WERI-Rb-1 (cell line): ENCODE measurements at regions not wholly inside any gene's neighbourhood (a gene's known extent, or its start where the extent isn't known, plus 50 kb on each side); places are given as distances from the start of the nearest gene placed in this dataset.

ENCODE experiments used
- DNase-seq: peaks from one replicate; pipeline ENCODE4 v3.0.0-alpha.2; 2020
- H3K27ac ChIP-seq: fragments of 250-450 bp; sonication (Bioruptor Pico); 2 replicates; pipeline ENCODE4 v1.5.1; 2020; ENCODE audit warnings: mild to moderate bottlenecking, moderate library complexity
- H3K27me3 ChIP-seq: fragments of 250-450 bp; sonication (Bioruptor Pico); 2 replicates; pipeline ENCODE4 v1.5.1; 2021; ENCODE audit warnings: mild to moderate bottlenecking, low read depth, moderate library complexity; ENCODE audit not compliant: insufficient read depth, severe bottlenecking
- H3K36me3 ChIP-seq: fragments of 250-450 bp; sonication (Bioruptor Pico); 2 replicates; pipeline ENCODE4 v1.5.1; 2020; ENCODE audit warnings: mild to moderate bottlenecking, moderate library complexity
- H3K4me3 ChIP-seq: 2 replicates; pipeline ENCODE4 v1.5.1; 2011; ENCODE audit warnings: low read depth, mild to moderate bottlenecking, control low read depth, low read length
- H3K9me3 ChIP-seq: fragments of 250-450 bp; sonication (Bioruptor Pico); 2 replicates; pipeline ENCODE4 v1.5.1; 2021; ENCODE audit warnings: mild to moderate bottlenecking, moderate library complexity; ENCODE audit not compliant: severe bottlenecking
- TF ChIP-seq, protein P1 (sequence below): IDR thresholded peaks from 2 replicates; pipeline ENCODE4 v1.5.1; 2011; ENCODE audit warnings: low read depth, mild to moderate bottlenecking, control low read depth, inconsistent platforms, low read length

DNA sequence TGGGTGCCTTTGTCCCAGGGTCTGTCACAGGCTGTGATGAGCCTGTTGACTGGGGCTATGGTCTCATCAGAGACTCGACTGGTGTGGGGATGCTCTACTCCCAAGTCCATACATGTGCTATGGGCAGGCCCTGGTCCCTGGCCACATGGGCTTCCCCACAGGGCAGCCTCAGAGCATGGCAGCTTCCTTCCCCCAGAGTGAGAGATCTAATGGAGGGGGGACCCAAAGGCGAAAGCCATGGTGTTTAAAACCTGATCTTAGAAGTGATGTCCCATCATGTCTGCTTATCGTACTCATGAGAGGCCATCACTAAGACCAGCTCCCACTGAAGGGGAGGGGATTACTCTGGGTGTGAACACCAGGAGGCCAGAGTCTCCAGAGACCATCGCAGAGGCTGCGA lies 279.0 kb upstream of the RTL1 start:
- no peak overlapping the region for H3K4me3 ChIP-seq
- TF ChIP-seq, protein P1, sequence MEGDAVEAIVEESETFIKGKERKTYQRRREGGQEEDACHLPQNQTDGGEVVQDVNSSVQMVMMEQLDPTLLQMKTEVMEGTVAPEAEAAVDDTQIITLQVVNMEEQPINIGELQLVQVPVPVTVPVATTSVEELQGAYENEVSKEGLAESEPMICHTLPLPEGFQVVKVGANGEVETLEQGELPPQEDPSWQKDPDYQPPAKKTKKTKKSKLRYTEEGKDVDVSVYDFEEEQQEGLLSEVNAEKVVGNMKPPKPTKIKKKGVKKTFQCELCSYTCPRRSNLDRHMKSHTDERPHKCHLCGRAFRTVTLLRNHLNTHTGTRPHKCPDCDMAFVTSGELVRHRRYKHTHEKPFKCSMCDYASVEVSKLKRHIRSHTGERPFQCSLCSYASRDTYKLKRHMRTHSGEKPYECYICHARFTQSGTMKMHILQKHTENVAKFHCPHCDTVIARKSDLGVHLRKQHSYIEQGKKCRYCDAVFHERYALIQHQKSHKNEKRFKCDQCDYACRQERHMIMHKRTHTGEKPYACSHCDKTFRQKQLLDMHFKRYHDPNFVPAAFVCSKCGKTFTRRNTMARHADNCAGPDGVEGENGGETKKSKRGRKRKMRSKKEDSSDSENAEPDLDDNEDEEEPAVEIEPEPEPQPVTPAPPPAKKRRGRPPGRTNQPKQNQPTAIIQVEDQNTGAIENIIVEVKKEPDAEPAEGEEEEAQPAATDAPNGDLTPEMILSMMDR, result no peak
- DNase-seq, result no peak
- no peaks in the 10 kb centered on the region for H3K36me3 ChIP-seq
- H3K27ac ChIP-seq, result no peak overlapping the region
- H3K9me3 ChIP-seq, result peaks cover 7% of the 10 kb centered on the region
- H3K27me3 ChIP-seq, result peaks cover 71% of the 10 kb centered on the region

DNA sequence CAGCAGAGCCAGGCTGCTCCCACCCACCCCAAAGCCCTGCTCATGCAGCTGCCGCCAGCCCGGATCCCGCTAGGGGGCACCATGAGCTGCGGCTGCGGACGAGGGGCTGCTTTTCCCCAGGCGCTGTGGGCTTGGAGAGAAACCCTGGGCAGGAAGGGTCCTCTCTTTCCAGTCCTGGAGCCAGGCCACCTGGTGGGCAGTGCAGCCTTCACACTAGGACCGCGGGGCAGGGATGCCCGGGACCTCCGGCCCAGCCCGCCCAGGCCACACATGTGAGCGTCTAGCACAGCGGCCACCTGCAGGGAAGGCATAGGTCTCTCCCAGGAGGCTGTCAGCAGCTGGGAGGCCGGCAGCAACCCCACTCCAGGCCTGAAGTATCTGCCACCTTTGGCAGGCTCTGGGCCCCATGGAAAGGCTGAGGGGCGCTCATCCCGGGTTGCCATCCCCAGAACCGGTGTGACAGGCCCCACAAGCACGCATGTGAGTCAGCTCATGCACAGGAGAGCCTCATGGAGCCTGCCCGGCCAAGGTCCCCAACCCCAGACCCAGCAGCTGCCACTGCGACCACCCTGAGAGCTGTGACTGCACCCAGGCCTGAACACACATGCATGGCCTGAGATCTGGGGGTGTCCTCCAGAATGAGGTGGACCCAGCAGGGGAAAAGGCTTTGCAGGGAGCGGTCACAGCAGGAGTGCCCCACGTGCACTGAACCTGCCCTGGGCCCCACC lies 280.0 kb upstream of the RTL1 start:
- DNase-seq, result peak; percentile 28
- no peak overlapping the region for H3K27ac ChIP-seq
- peaks cover 71% of the 10 kb centered on the region for H3K27me3 ChIP-seq
- H3K9me3 ChIP-seq, result peaks cover 7% of the 10 kb centered on the region
- H3K4me3 ChIP-seq, result no peak overlapping the region
- H3K36me3 ChIP-seq, result no peaks in the 10 kb centered on the region
- TF ChIP-seq, protein P1, result peak; percentile 70

GRCh38 chr14:101184104-101184455 lies 280.6 kb upstream of the RTL1 start:
- TF ChIP-seq, protein P1, result no peak
- H3K4me3 ChIP-seq, result no peak overlapping the region
- H3K27me3 ChIP-seq, result peaks cover 72% of the 10 kb centered on the region
- no peak for DNase-seq
- no peak overlapping the region for H3K27ac ChIP-seq
- no peaks in the 10 kb centered on the region for H3K36me3 ChIP-seq
- H3K9me3 ChIP-seq, result peaks cover 7% of the 10 kb centered on the region

DNA sequence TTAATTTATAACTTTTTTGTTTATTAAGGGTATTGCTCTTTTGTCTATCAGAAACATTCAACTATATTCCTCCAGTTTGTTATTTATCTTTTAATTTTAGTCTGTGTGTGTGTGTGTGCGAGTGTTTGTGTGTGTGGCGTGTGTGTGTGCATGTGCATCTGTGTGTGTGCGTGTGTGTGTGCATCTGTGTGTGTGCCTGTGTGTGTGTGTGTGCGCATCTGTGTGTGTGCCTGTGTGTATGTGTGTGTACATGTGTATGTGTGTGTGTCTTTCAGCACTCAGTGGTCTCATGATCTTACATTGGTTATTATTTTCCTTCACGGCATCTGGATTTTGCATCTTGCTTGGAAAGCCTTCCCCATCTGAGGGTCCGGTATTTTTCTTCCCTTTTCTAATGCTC lies 281.1 kb upstream of the RTL1 start:
- DNase-seq, result no peak
- Histone ChIP-seq H3K36me3 (no peaks in the 10 kb centered on the region), H3K27me3 (peaks cover 74% of the 10 kb centered on the region), H3K9me3 (peaks cover 7% of the 10 kb centered on the region), H3K27ac (no peak overlapping the region), H3K4me3 (no peak overlapping the region)
- TF ChIP-seq, protein P1, result no peak

- Histone ChIP-seq H3K9me3 (peaks cover 5% of the 10 kb centered on the region), H3K27me3 (peaks cover 81% of the 10 kb centered on the region), H3K27ac (no peak overlapping the region), H3K36me3 (no peaks in the 10 kb centered on the region), H3K4me3 (no peak overlapping the region)
- DNase-seq, result no peak
- TF ChIP-seq, protein P1, result no peak
These were observed 281.7 kb upstream of the RTL1 start for GRCh38 chr14:101185073-101185835.

DNA sequence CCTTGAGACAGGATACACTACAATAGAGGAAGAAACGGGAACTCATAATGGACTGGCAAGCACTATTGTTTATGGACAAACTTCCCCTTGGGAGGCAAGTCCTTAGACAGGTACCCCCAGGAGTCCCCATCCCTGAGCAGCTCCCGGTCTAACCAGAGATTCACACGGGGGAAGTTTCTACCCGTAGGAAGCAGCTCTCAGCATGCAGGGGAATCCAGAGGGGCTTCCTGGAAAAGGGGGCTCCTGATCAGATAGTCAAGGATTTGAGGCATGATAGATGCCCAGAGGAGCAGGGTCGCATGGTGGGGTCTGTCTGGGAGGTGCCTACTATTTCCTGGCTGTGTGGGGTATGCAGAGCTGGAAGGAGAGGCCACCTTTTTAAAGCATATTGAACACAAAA lies 282.4 kb upstream of the RTL1 start:
- Histone ChIP-seq H3K9me3 (no peaks in the 10 kb centered on the region), H3K36me3 (no peaks in the 10 kb centered on the region), H3K27me3 (peaks cover 88% of the 10 kb centered on the region), H3K4me3 (no peak overlapping the region), H3K27ac (no peak overlapping the region)
- no peak for DNase-seq
- TF ChIP-seq, protein P1, result no peak
